Tibial nerve (tissue), 4 donors: ENCODE measurements at regions not wholly inside any gene's neighbourhood (a gene's known extent, or its start where the extent isn't known, plus 50 kb on each side); places are given as distances from the start of the nearest gene placed in this dataset.
"Not testable (repeated sequence)": the region's sequence is repeated elsewhere in the genome, so short reads cannot be mapped to it uniquely, and the experiment has no call there.

Source experiments
- DNase-seq, 2 donors: peaks; one replicate each; pipeline ENCODE4 v3.0.0-alpha.2; 2019; ENCODE audit warnings: low spot score in 2 of 2
- H3K27ac ChIP-seq, 4 donors: fragments of 200-600 bp; sonication (generic) in 3 of 4; one replicate each; pipeline ENCODE4 v1.5.1; 2017 to 2019; ENCODE audit warnings: mild to moderate bottlenecking in 1 of 4
- H3K27me3 ChIP-seq, 2 donors: fragments of 200-600 bp; sonication (generic) in 1 of 2; one replicate each; pipeline versions ENCODE4 v1.5.1 to v1.6.0; 2017 to 2019
- H3K36me3 ChIP-seq, 3 donors: fragments of 200-600 bp; sonication (generic); one replicate each; pipeline ENCODE4 v1.5.1; 2018 to 2019
- H3K4me1 ChIP-seq, 4 donors: fragments of 200-600 bp; sonication (generic) in 3 of 4; one replicate each; pipeline ENCODE4 v1.5.1; 2017 to 2019
- H3K4me3 ChIP-seq, 4 donors: fragments of 200-600 bp; sonication (generic) in 3 of 4; one replicate each; pipeline ENCODE4 v1.5.1; 2017 to 2019; ENCODE audit warnings: mild to moderate bottlenecking in 1 of 4, moderate library complexity in 1 of 4
- H3K9me3 ChIP-seq, 4 donors: fragments of 200-600 bp; sonication (generic) in 3 of 4; one replicate each; pipeline ENCODE4 v1.5.1; 2017 to 2019
- CTCF ChIP-seq, 5 experiments: fragments of 200-600 bp in 3 of 5; fragments of 450-650 bp in 2 of 5; sonication (generic) in 3 of 5; IDR thresholded peaks; one replicate each; pipeline ENCODE4 v1.5.1; 2016 to 2019; ENCODE audit warnings: antibody characterized with exemption in 5 of 5, mild to moderate bottlenecking in 3 of 5, moderate library complexity in 2 of 5
- EP300 ChIP-seq, 2 donors: sonication (generic); formaldehyde crosslinking; IDR thresholded peaks; one replicate each; pipeline ENCODE4 v1.6.1; 2017; ENCODE audit warnings: antibody characterized with exemption in 2 of 2, mild to moderate bottlenecking in 1 of 2
- POLR2A ChIP-seq, 2 donors: fragments of 450-650 bp; IDR thresholded peaks; one replicate each; pipeline ENCODE4 v1.6.1; 2017; ENCODE audit warnings: antibody characterized with exemption in 2 of 2, mild to moderate bottlenecking in 2 of 2, moderate library complexity in 2 of 2
- WGBS, 2 donors: methylation state at CpG; one replicate each; pipeline ENCODE4 v1.1.5; 2018; 5-methylcytosine and 5-hydroxymethylcytosine counted together

DNA sequence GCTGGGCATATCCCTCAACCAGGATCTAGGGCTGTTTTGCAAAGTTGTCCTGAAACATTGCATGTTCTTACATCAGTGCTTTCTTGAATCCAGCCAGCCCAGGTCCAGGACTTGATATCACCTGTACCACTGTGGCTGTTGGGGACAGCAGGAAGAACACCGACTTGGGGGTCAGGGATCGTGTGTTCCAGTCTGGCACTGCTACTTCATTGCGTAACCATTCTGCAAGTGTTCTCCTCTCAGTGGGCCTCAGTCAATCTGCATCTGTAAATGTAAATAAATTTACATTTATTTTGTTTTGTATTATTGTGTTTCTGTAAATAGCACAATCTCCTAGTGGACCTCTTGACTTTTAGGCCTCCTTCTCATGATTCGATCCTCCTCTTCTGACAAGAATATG is 167.3 kb downstream of the SUDS3 start:
- H3K27ac ChIP-seq: no peak overlapping the region
- no peak overlapping the region for H3K4me3 ChIP-seq
- H3K4me1 ChIP-seq: no peaks in the 10 kb centered on the region
- no peaks in the 10 kb centered on the region for H3K27me3 ChIP-seq
- WGBS, 2 donors: 85 to 89% methylated on average over 4 of the region's 4 CpGs
- TF ChIP-seq POLR2A (IDR thresholded peaks at IDR 0.05) (no peak), CTCF (IDR thresholded peaks at IDR 0.05) (no peak), EP300 (IDR thresholded peaks at IDR 0.05) (no peak)
- H3K36me3 ChIP-seq: no peaks in the 10 kb centered on the region
- no peak for DNase-seq
- peaks cover 0 to 21% (median 0%) of the 10 kb centered on the region in 4 donors for H3K9me3 ChIP-seq

DNA sequence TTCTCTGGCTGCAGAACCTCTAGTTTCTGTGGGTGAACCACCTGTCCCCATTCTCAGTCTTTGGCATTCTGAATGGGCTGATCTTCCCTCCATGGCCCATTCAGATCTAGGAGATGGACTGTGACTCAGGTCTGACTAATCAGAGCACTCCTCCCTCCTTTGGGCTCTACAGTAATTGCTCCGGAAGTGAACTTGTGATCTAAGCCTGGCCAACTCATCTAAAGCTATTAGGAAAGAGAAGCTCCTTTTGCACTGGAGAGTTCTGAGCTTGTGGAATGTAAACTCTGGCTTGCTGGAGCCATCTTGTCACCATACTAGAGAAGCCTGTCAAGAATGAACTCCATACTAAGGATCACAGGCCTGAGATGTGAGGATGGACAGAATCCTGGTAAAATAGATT is 168.2 kb downstream of the SUDS3 start:
- no peak overlapping the region for H3K27ac ChIP-seq
- H3K4me1 ChIP-seq: no peaks in the 10 kb centered on the region
- H3K4me3 ChIP-seq: no peak overlapping the region
- TF ChIP-seq CTCF (IDR thresholded peaks at IDR 0.05) (no peak), EP300 (IDR thresholded peaks at IDR 0.05) (no peak), POLR2A (IDR thresholded peaks at IDR 0.05) (no peak)
- no peaks in the 10 kb centered on the region for H3K36me3 ChIP-seq
- H3K27me3 ChIP-seq: no peaks in the 10 kb centered on the region
- peaks cover 0 to 24% (median 0%) of the 10 kb centered on the region in 4 donors for H3K9me3 ChIP-seq
- no peak for DNase-seq
- 47 to 55% methylated on average over 1 of the region's 1 CpG for WGBS, 2 donors

DNA sequence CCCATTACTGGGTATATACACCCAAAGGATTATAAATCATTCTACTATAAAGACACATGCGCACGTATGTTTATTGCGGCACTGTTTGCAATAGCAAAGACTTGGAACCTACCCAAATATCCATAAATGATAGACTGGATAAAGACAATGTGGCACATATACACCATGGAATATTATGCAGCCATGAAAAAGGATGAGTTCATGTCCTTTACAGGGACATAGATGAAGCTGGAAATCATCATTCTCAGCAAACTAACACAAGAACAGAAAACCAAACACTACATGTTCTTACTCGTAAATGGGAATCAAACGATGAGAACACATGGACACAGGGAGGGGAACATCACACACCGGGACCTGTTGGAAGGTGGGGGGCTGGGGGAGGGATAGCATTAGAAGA is 171.3 kb downstream of the SUDS3 start:
- not testable (repeated sequence) for DNase-seq, H3K27me3 ChIP-seq, H3K4me1 ChIP-seq, H3K4me3 ChIP-seq, H3K27ac ChIP-seq, H3K36me3 ChIP-seq
- WGBS, 2 donors: 90 to 97% methylated on average over 6 of the region's 6 CpGs
- peaks cover 0 to 26% (median 0%) of the 10 kb centered on the region in 4 donors for H3K9me3 ChIP-seq

- Histone ChIP-seq H3K4me3 (no peak overlapping the region), H3K27ac (no peak overlapping the region), H3K4me1 (no peaks in the 10 kb centered on the region), H3K27me3 (no peaks in the 10 kb centered on the region), H3K36me3 (no peaks in the 10 kb centered on the region), H3K9me3 (peaks cover 0 to 26% (median 0%) of the 10 kb centered on the region in 4 donors)
- TF ChIP-seq EP300 (IDR thresholded peaks at IDR 0.05): no peak
- TF ChIP-seq POLR2A (IDR thresholded peaks at IDR 0.05): no peak
- no peak for TF ChIP-seq CTCF (IDR thresholded peaks at IDR 0.05)
- no peak for DNase-seq
- 62 to 68% methylated on average over 4 of the region's 4 CpGs for WGBS, 2 donors
Observed at GRCh38 chr12:118548887-118549509, 172.6 kb downstream of the SUDS3 start.

GRCh38 chr12:118549510-118549980 is 173.2 kb downstream of the SUDS3 start:
- Histone ChIP-seq H3K4me3 (no peak overlapping the region), H3K4me1 (no peaks in the 10 kb centered on the region), H3K27ac (no peak overlapping the region), H3K9me3 (peaks cover 0 to 26% (median 0%) of the 10 kb centered on the region in 4 donors), H3K27me3 (no peaks in the 10 kb centered on the region), H3K36me3 (no peaks in the 10 kb centered on the region)
- TF ChIP-seq CTCF (IDR thresholded peaks at IDR 0.05): no peak
- 73 to 80% methylated on average over 8 of the region's 8 CpGs for whole genome bisulfite sequencing, 2 donors
- DNase-seq: no peak
